ENCODE measurements at regions not wholly inside any gene's neighbourhood (a gene's known extent, or its start where the extent isn't known, plus 50 kb on each side); places are given as distances from the start of the nearest gene placed in this dataset.

DNA sequence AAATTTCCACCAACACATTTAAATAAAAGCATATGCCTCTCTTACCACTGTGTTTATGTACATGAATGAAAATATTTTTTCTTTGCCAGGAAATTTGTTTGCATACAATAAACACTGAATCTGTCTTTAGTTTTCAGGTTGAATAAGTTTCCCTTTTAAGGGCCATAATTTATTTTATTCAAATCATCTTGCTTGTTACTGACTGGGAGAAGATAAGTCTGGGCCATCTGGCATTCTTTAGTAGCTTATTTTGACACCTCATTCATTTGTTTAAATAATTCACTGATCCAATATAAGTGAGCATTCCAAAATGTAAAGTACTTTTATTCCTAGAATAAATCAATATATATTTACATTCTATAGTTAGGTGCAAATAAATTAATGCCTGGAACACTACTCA, 1001.3 kb downstream of the PLOD2 start:
- Histone ChIP-seq H3K27ac (ENCODE audit: low read depth, low read length) (no peak overlapping the region), H2AFZ (ENCODE audit: low read depth, low read length) (no peak overlapping the region), H3K4me2 (ENCODE audit: low read length) (no peak overlapping the region), H3K27me3 (ENCODE audit: insufficient read depth, low read length) (no peaks in the 10 kb centered on the region), H3K4me1 (ENCODE audit: insufficient read depth, low read length) (no peaks in the 10 kb centered on the region), H3K9ac (ENCODE audit: low read length) (no peak overlapping the region), H3K79me2 (ENCODE audit: insufficient read depth, low read length) (no peaks in the 10 kb centered on the region), H3K4me3 (ENCODE audit: insufficient read depth, low read depth, low read length) (no peak overlapping the region), H3K36me3 (ENCODE audit: insufficient read depth, low read length) (no peaks in the 10 kb centered on the region), H4K20me1 (ENCODE audit: insufficient read depth, low read length) (no peaks in the 10 kb centered on the region), H3K9me3 (ENCODE audit: insufficient read depth, low read depth, low read length) (no peaks in the 10 kb centered on the region)
- Mint-ChIP-seq H3K27me3 (ENCODE audit: low read depth, unreplicated experiment) (no peaks in the 10 kb centered on the region), H3K36me3 (ENCODE audit: low read depth, unreplicated experiment) (no peaks in the 10 kb centered on the region), H3K4me3 (ENCODE audit: unreplicated experiment) (no peak overlapping the region), H3K27ac (ENCODE audit: unreplicated experiment) (no peak overlapping the region), H3K9me3 (ENCODE audit: unreplicated experiment) (no peaks in the 10 kb centered on the region), H3K4me1 (ENCODE audit: low read depth, unreplicated experiment) (no peaks in the 10 kb centered on the region)
- DNase-seq (ENCODE audit: low read depth) (no peak), FAIRE-seq (no peak)
- no peak for TF ChIP-seq EZH2 (IDR thresholded peaks at IDR 0.05; ENCODE audit: insufficient read depth, low read length)
- TF ChIP-seq CTCF (IDR thresholded peaks at IDR 0.05; ENCODE audit: insufficient read depth, low read depth, low read length), result no peak

GRCh38 chr3:145170121-145170520, 990.9 kb downstream of the PLOD2 start:
- Histone ChIP-seq H2AFZ (ENCODE audit: low read depth, low read length) (no peak overlapping the region), H3K27ac (ENCODE audit: low read depth, low read length) (no peak overlapping the region)

More at GRCh38 chr3:145170121-145170520, 990.9 kb downstream of the PLOD2 start:
- H3K4me1 Mint-ChIP-seq (ENCODE audit: low read depth, unreplicated experiment), result peaks cover 3% of the 10 kb centered on the region
- no peak overlapping the region for H3K27ac Mint-ChIP-seq (ENCODE audit: unreplicated experiment)
- Histone ChIP-seq H3K4me1 (ENCODE audit: insufficient read depth, low read length) (no peaks in the 10 kb centered on the region), H4K20me1 (ENCODE audit: insufficient read depth, low read length) (no peaks in the 10 kb centered on the region), H3K27me3 (ENCODE audit: insufficient read depth, low read length) (no peaks in the 10 kb centered on the region), H3K79me2 (ENCODE audit: insufficient read depth, low read length) (no peaks in the 10 kb centered on the region), H3K9me3 (ENCODE audit: insufficient read depth, low read depth, low read length) (no peaks in the 10 kb centered on the region), H3K36me3 (ENCODE audit: insufficient read depth, low read length) (no peaks in the 10 kb centered on the region), H3K4me3 (ENCODE audit: insufficient read depth, low read depth, low read length) (no peak overlapping the region), H3K9ac (ENCODE audit: low read length) (no peak overlapping the region), H3K4me2 (ENCODE audit: low read length) (no peak overlapping the region)
- no peak for DNase-seq (ENCODE audit: low read depth)
- H3K4me3 Mint-ChIP-seq (ENCODE audit: unreplicated experiment), result no peak overlapping the region
- H3K9me3 Mint-ChIP-seq (ENCODE audit: unreplicated experiment), result no peaks in the 10 kb centered on the region
- FAIRE-seq, result no peak
- no peaks in the 10 kb centered on the region for H3K27me3 Mint-ChIP-seq (ENCODE audit: low read depth, unreplicated experiment)
- H3K36me3 Mint-ChIP-seq (ENCODE audit: low read depth, unreplicated experiment), result no peaks in the 10 kb centered on the region
- no peak for TF ChIP-seq CTCF (IDR thresholded peaks at IDR 0.05; ENCODE audit: insufficient read depth, low read depth, low read length)
- TF ChIP-seq EZH2 (IDR thresholded peaks at IDR 0.05; ENCODE audit: insufficient read depth, low read length), result no peak

Measured in astrocyte (in vitro differentiated cells and primary cell).